HEK293 (cell line): ENCODE measurements at regions not wholly inside any gene's neighbourhood (a gene's known extent, or its start where the extent isn't known, plus 50 kb on each side); places are given as distances from the start of the nearest gene placed in this dataset.

Experiments
- CTCF ChIA-PET: fragments of 350-600 bp; formaldehyde crosslinking; extraction: SDS; loops from one replicate; lab custom pipeline; 2021; ENCODE audit warnings: antibody characterized with exemption; lab: Yijun Ruan, JAX
- POLR2A ChIA-PET: fragments of 300-600 bp; formaldehyde crosslinking; extraction: SDS; loops from one replicate; lab custom pipeline; 2020; ENCODE audit warnings: antibody characterized with exemption, inconsistent platforms; lab: Yijun Ruan, JAX
- H3K27ac ChIP-seq: fragments of 200-500 bp; sonication (Bioruptor generic); 2 replicates; pipeline ENCODE4 v1.5.1; 2014; ENCODE audit warnings: low read depth, low read length, control low read depth, inconsistent platforms; ENCODE audit errors: extremely low read depth
- H3K36me3 ChIP-seq, 2 experiments: fragments of 200-500 bp in 1 of 2; sonication (Bioruptor generic) in 1 of 2; 1 replicate in 1 of 2; 2 replicates in 1 of 2; pipeline ENCODE4 v1.5.1; 2014 to 2017; ENCODE audit warnings: inconsistent platforms in 2 of 2, low read length in 2 of 2; ENCODE audit not compliant: control insufficient read depth in 2 of 2, insufficient read depth in 1 of 2
- H3K4me1 ChIP-seq: fragments of 200-500 bp; sonication (Bioruptor generic); 2 replicates; pipeline ENCODE4 v1.5.1; 2014; ENCODE audit warnings: mild to moderate bottlenecking, low read length, inconsistent platforms; ENCODE audit not compliant: control insufficient read depth, insufficient read depth
- H3K4me3 ChIP-seq: 2 replicates; pipeline ENCODE4 v1.5.1; 2011; ENCODE audit warnings: low read depth, mild to moderate bottlenecking, control low read depth, low read length, moderate library complexity
- H3K9me3 ChIP-seq: fragments of 200-500 bp; sonication (Bioruptor generic); 2 replicates; pipeline ENCODE4 v1.5.1; 2014; ENCODE audit warnings: low read depth, low read length, inconsistent platforms; ENCODE audit not compliant: control insufficient read depth, insufficient read depth
- GLIS1 ChIP-seq: fragments of 450-650 bp; formaldehyde crosslinking; IDR thresholded peaks from 2 replicates; pipeline ENCODE4 v1.5.1; 2016; ENCODE audit warnings: missing biosample characterization, missing genetic modification characterization
- KLF10 ChIP-seq: fragments of 450-650 bp; IDR thresholded peaks from 2 replicates; pipeline ENCODE4 v1.5.1; 2018; ENCODE audit warnings: missing biosample characterization, mild to moderate bottlenecking, missing genetic modification characterization
- MEIS1 ChIP-seq: sonication (generic); formaldehyde crosslinking; IDR thresholded peaks from 2 replicates; pipeline ENCODE4 v1.8.1; 2022; ENCODE audit warnings: missing genetic modification reagents, mild to moderate bottlenecking, borderline replicate concordance
- MZF1 ChIP-seq: fragments of 450-650 bp; formaldehyde crosslinking; IDR thresholded peaks from 2 replicates; pipeline ENCODE4 v1.5.1; 2017; ENCODE audit warnings: missing biosample characterization, missing genetic modification characterization, borderline replicate concordance
- SETDB1 ChIP-seq: IDR thresholded peaks from one replicate; pipeline ENCODE4 v1.6.1; 2017; ENCODE audit warnings: mild to moderate bottlenecking, low read length, moderate library complexity, mixed read lengths; ENCODE audit not compliant: insufficient read length
- SP7 ChIP-seq: fragments of 450-650 bp; formaldehyde crosslinking; IDR thresholded peaks from 2 replicates; pipeline ENCODE4 v1.5.1; 2016; ENCODE audit warnings: missing biosample characterization, missing genetic modification characterization
- ZBTB20 ChIP-seq: fragments of 450-650 bp; formaldehyde crosslinking; IDR thresholded peaks from 2 replicates; pipeline ENCODE4 v1.5.1; 2016; ENCODE audit warnings: missing biosample characterization, missing genetic modification characterization
- ZBTB49 ChIP-seq: fragments of 450-650 bp; formaldehyde crosslinking; IDR thresholded peaks from 2 replicates; pipeline ENCODE4 v1.5.1; 2016; ENCODE audit warnings: missing biosample characterization, missing genetic modification characterization, low read depth
- ZNF121 ChIP-seq: fragments of 450-650 bp; formaldehyde crosslinking; IDR thresholded peaks from 2 replicates; pipeline ENCODE4 v1.5.1; 2016; ENCODE audit warnings: missing biosample characterization, missing genetic modification characterization
- ZNF155 ChIP-seq: fragments of 450-650 bp; formaldehyde crosslinking; IDR thresholded peaks from 2 replicates; pipeline ENCODE4 v1.5.1; 2016; ENCODE audit warnings: missing biosample characterization, missing genetic modification characterization
- ZNF24 ChIP-seq: fragments of 450-650 bp; formaldehyde crosslinking; IDR thresholded peaks from 2 replicates; pipeline ENCODE4 v1.5.1; 2016; ENCODE audit warnings: missing biosample characterization, missing genetic modification characterization
- ZNF302 ChIP-seq: fragments of 450-650 bp; formaldehyde crosslinking; IDR thresholded peaks from 2 replicates; pipeline ENCODE4 v1.5.1; 2016; ENCODE audit warnings: missing biosample characterization, missing genetic modification characterization, low read depth
- ZNF311 ChIP-seq: fragments of 450-650 bp; formaldehyde crosslinking; IDR thresholded peaks from 2 replicates; pipeline ENCODE4 v1.5.1; 2017; ENCODE audit warnings: missing biosample characterization, missing genetic modification characterization, borderline replicate concordance
- ZNF558 ChIP-seq: fragments of 450-650 bp; formaldehyde crosslinking; IDR thresholded peaks from 2 replicates; pipeline ENCODE4 v1.5.1; 2016; ENCODE audit warnings: missing biosample characterization, missing genetic modification characterization
- ZNF701 ChIP-seq: fragments of 450-650 bp; formaldehyde crosslinking; IDR thresholded peaks from 2 replicates; pipeline ENCODE4 v1.5.1; 2016; ENCODE audit warnings: missing biosample characterization, missing genetic modification characterization
- ZNF792 ChIP-seq: fragments of 450-650 bp; formaldehyde crosslinking; IDR thresholded peaks from 2 replicates; pipeline ENCODE4 v1.5.1; 2016; ENCODE audit warnings: missing biosample characterization, missing genetic modification characterization
- ZSCAN18 ChIP-seq: fragments of 450-650 bp; formaldehyde crosslinking; IDR thresholded peaks from 2 replicates; pipeline ENCODE4 v1.5.1; 2016; ENCODE audit warnings: missing biosample characterization, missing genetic modification characterization
- TF ChIP-seq, protein P1 (sequence below): fragments of 450-650 bp; formaldehyde crosslinking; IDR thresholded peaks from 2 replicates; pipeline ENCODE4 v1.5.1; 2016; ENCODE audit warnings: missing biosample characterization, missing genetic modification characterization

GRCh38 chr1:243924188-243924587 lies 74.1 kb upstream of the AKT3 start:
- peaks cover 4% of the 10 kb centered on the region; the same call in 1 of the 2 replicates for H3K4me1 ChIP-seq
- no peak overlapping the region for H3K27ac ChIP-seq
- H3K4me3 ChIP-seq, result no peak overlapping the region
- ChIA-PET POLR2A (interaction anchor here (0.7 kb wide), 1 partner anchor 124 kb away, joined by 7 read pairs; no protein-coding TSS in a partner anchor), CTCF (no interaction called here)
- TF ChIP-seq ZNF155 (tag by site-specific recombination), result no peak
- TF ChIP-seq ZBTB49 (tag by site-specific recombination), result no peak
- no peak for TF ChIP-seq ZNF558
- no peak for TF ChIP-seq SETDB1
- no peak for TF ChIP-seq ZNF792 (tag by site-specific recombination)
- TF ChIP-seq, protein P1, sequence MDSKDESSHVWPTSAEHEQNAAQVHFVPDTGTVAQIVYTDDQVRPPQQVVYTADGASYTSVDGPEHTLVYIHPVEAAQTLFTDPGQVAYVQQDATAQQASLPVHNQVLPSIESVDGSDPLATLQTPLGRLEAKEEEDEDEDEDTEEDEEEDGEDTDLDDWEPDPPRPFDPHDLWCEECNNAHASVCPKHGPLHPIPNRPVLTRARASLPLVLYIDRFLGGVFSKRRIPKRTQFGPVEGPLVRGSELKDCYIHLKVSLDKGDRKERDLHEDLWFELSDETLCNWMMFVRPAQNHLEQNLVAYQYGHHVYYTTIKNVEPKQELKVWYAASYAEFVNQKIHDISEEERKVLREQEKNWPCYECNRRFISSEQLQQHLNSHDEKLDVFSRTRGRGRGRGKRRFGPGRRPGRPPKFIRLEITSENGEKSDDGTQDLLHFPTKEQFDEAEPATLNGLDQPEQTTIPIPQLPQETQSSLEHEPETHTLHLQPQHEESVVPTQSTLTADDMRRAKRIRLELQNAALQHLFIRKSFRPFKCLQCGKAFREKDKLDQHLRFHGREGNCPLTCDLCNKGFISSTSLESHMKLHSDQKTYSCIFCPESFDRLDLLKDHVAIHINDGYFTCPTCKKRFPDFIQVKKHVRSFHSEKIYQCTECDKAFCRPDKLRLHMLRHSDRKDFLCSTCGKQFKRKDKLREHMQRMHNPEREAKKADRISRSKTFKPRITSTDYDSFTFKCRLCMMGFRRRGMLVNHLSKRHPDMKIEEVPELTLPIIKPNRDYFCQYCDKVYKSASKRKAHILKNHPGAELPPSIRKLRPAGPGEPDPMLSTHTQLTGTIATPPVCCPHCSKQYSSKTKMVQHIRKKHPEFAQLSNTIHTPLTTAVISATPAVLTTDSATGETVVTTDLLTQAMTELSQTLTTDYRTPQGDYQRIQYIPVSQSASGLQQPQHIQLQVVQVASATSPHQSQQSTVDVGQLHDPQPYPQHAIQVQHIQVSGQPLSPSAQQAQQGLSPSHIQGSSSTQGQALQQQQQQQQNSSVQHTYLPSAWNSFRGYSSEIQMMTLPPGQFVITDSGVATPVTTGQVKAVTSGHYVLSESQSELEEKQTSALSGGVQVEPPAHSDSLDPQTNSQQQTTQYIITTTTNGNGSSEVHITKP (tag by site-specific recombination), result no peak
- no peak for TF ChIP-seq SP7 (tag by site-specific recombination)
- TF ChIP-seq GLIS1 (tag by site-specific recombination), result peak; percentile 17; the same call in 1 of the 2 replicates
- H3K9me3 ChIP-seq, result no peaks in the 10 kb centered on the region
- no peaks in the 10 kb centered on the region for H3K36me3 ChIP-seq

GRCh38 chr1:243923292-243924171 lies 73.5 kb upstream of the AKT3 start:
- Histone ChIP-seq H3K4me3 (no peak overlapping the region), H3K36me3 (no peaks in the 10 kb centered on the region), H3K9me3 (no peaks in the 10 kb centered on the region), H3K27ac (no peak overlapping the region), H3K4me1 (peaks cover 4% of the 10 kb centered on the region; the same call in 1 of the 2 replicates)
- peak; percentile 68; the same call in 1 of the 2 replicates for TF ChIP-seq ZNF121 (tag by site-specific recombination)
- no peak for TF ChIP-seq ZBTB20 (tag by site-specific recombination)
- ChIA-PET CTCF (no interaction called here), POLR2A (interaction anchor here (0.7 kb wide), 1 partner anchor 124 kb away, joined by 7 read pairs; no protein-coding TSS in a partner anchor)

DNA sequence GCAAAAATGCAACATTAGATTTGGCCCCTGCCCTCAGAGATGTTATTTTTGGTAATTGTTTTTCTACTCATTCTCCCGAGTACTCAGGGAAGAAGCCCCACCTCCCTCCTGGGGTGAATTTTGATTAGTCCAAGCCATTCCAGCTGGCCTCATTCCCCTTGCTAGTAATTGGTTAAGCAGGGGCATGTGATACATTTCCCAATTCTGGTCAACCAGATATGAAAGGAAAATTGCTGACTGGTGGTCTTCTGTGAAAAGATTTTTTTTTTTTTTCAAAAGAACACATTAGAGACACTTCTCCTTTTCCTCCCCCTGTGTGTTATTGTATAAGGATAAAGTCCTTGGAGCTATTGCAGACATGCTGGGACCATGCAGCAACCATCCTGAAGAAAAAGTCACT lies 71.1 kb upstream of the AKT3 start:
- no peaks in the 10 kb centered on the region for H3K9me3 ChIP-seq
- CTCF ChIA-PET, result interaction anchor here (1.1 kb wide), 1 partner anchor 119 kb away, joined by 3 read pairs; no protein-coding TSS in a partner anchor
- H3K4me3 ChIP-seq, result no peak overlapping the region
- H3K4me1 ChIP-seq, result peaks cover 3% of the 10 kb centered on the region; the same call in 1 of the 2 replicates
- H3K27ac ChIP-seq, result no peak overlapping the region
- H3K36me3 ChIP-seq, result no peaks in the 10 kb centered on the region
- POLR2A ChIA-PET, result no interaction called here
- TF ChIP-seq MEIS1 (CRISPR knock-in tag), result no peak
- no peak for TF ChIP-seq ZNF302 (tag by site-specific recombination)
- TF ChIP-seq ZNF311 (tag by site-specific recombination), result no peak
- TF ChIP-seq, protein P1 (tag by site-specific recombination), result no peak
- no peak for TF ChIP-seq GLIS1 (tag by site-specific recombination)
- TF ChIP-seq ZNF701, result no peak
- no peak for TF ChIP-seq KLF10 (tag by site-specific recombination)
- TF ChIP-seq ZNF155 (tag by site-specific recombination), result no peak
- no peak for TF ChIP-seq ZSCAN18 (tag by site-specific recombination)
- TF ChIP-seq MZF1, result no peak
- TF ChIP-seq ZNF24, result no peak
